ENCODE measurements at regions not wholly inside any gene's neighbourhood (a gene's known extent, or its start where the extent isn't known, plus 50 kb on each side); places are given as distances from the start of the nearest gene placed in this dataset.

GRCh38 chr12:43060742-43061141, 471.2 kb upstream of the PRICKLE1 start:
- no peak overlapping the region for H3K27ac ChIP-seq
- no peaks in the 10 kb centered on the region for H3K36me3 ChIP-seq
- DNase-seq: no peak
- H3K9me3 ChIP-seq: no peaks in the 10 kb centered on the region
- no peaks in the 10 kb centered on the region for H3K4me1 ChIP-seq
- WGBS, 2 donors: 23 to 25% methylated on average over 2 of the region's 2 CpGs
- TF ChIP-seq, protein P1, sequence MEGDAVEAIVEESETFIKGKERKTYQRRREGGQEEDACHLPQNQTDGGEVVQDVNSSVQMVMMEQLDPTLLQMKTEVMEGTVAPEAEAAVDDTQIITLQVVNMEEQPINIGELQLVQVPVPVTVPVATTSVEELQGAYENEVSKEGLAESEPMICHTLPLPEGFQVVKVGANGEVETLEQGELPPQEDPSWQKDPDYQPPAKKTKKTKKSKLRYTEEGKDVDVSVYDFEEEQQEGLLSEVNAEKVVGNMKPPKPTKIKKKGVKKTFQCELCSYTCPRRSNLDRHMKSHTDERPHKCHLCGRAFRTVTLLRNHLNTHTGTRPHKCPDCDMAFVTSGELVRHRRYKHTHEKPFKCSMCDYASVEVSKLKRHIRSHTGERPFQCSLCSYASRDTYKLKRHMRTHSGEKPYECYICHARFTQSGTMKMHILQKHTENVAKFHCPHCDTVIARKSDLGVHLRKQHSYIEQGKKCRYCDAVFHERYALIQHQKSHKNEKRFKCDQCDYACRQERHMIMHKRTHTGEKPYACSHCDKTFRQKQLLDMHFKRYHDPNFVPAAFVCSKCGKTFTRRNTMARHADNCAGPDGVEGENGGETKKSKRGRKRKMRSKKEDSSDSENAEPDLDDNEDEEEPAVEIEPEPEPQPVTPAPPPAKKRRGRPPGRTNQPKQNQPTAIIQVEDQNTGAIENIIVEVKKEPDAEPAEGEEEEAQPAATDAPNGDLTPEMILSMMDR (IDR thresholded peaks at IDR 0.05): no peak
- no peaks in the 10 kb centered on the region for H3K27me3 ChIP-seq
- no peak overlapping the region for H3K4me3 ChIP-seq
- intact Hi-C loops (cut with DNase I): no loop called here
- FAIRE-seq: no peak
- ATAC-seq: no peak

DNA sequence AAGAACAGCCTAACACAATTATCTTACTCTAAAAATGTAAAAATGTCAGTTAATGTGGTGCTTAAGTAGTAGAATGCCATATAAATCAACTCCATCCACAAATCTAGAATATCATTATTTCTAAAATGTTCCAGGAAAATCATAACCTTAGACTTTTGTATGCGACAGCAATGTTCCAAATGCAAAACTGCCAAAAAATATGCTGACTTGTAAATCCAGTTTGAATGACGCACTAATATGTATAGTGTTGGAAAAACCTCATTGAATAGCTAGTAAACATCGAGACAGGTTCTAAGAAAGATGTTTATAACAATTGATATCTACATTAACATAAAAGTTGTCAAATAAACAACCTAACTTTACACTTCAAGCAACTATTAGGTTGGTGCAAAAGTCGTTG, 469.1 kb upstream of the PRICKLE1 start:
- Histone ChIP-seq H3K36me3 (no peaks in the 10 kb centered on the region), H3K27ac (no peak overlapping the region)

GRCh38 chr12:43057566-43057965, 468.0 kb upstream of the PRICKLE1 start:
- no peak overlapping the region for H3K27ac ChIP-seq
- ATAC-seq (no peak), FAIRE-seq (no peak), DNase-seq (no peak)
- no peaks in the 10 kb centered on the region for H3K36me3 ChIP-seq
- TF ChIP-seq, protein P1 (IDR thresholded peaks at IDR 0.05): no peak
- H3K4me3 ChIP-seq: no peak overlapping the region
- no peaks in the 10 kb centered on the region for H3K27me3 ChIP-seq
- peaks cover 0 to under 1% (median 0%) of the 10 kb centered on the region in 3 donors for H3K4me1 ChIP-seq
- H3K9me3 ChIP-seq: no peaks in the 10 kb centered on the region
- intact Hi-C loops (cut with DNase I): no loop called here

More for the DNA sequence above, 469.1 kb upstream of the PRICKLE1 start:
- Histone ChIP-seq H3K4me3 (no peak overlapping the region), H3K4me1 (no peaks in the 10 kb centered on the region), H3K27me3 (no peaks in the 10 kb centered on the region), H3K9me3 (no peaks in the 10 kb centered on the region)
- no peak for ATAC-seq
- FAIRE-seq: no peak
- intact Hi-C loops (cut with DNase I): no loop called here
- DNase-seq: no peak
- TF ChIP-seq, protein P1 (IDR thresholded peaks at IDR 0.05): no peak
- 87 to 95% methylated on average over 4 of the region's 4 CpGs for WGBS, 2 donors

DNA sequence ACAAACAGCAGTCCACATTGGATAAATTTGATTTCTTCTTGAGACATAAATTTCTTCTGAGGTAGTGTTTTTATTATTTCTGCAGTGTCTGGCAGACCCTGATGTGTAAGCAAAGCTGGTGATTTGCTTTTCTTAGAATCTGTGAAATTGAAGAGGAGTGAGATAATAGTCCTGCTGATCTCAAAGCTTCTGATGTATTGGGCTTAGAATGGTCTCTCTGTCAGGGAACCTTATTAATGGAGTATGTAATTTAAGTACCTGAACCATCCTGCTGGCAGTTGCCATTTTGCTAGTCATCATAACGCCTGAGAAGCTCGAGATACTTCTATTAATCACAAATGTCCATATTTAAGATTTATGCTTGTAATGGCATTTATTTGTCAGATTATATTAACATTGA, 464.5 kb upstream of the PRICKLE1 start:
- Histone ChIP-seq H3K4me1 (peaks cover 0 to 6% (median 0%) of the 10 kb centered on the region in 3 donors), H3K9me3 (no peaks in the 10 kb centered on the region), H3K36me3 (no peaks in the 10 kb centered on the region), H3K27ac (no peak overlapping the region), H3K4me3 (no peak overlapping the region), H3K27me3 (no peaks in the 10 kb centered on the region)
- WGBS, 2 donors: 87 to 91% methylated on average over 2 of the region's 2 CpGs
- ATAC-seq (no peak), FAIRE-seq (no peak), DNase-seq (no peak)
- intact Hi-C loops (cut with DNase I): no loop called here
- TF ChIP-seq, protein P1 (IDR thresholded peaks at IDR 0.05): no peak

- no peak for ATAC-seq
- H3K9me3 ChIP-seq: no peaks in the 10 kb centered on the region
- TF ChIP-seq, protein P1 (IDR thresholded peaks at IDR 0.05): no peak
- H3K4me3 ChIP-seq: no peak overlapping the region
- H3K27me3 ChIP-seq: no peaks in the 10 kb centered on the region
- H3K36me3 ChIP-seq: no peaks in the 10 kb centered on the region
- no peak for DNase-seq
- 61 to 62% methylated on average over 6 of the region's 6 CpGs for WGBS, 2 donors
- H3K4me1 ChIP-seq: peaks cover 0 to 6% (median 0%) of the 10 kb centered on the region in 3 donors
- intact Hi-C loops (cut with DNase I): no loop called here
- no peak for FAIRE-seq
- no peak overlapping the region for H3K27ac ChIP-seq
These were observed 462.9 kb upstream of the PRICKLE1 start for GRCh38 chr12:43052441-43052840.
